Mucosa of gallbladder (tissue), 1 donor: ENCODE measurements at regions not wholly inside any gene's neighbourhood (a gene's known extent, or its start where the extent isn't known, plus 50 kb on each side); places are given as distances from the start of the nearest gene placed in this dataset.

Source experiments
- DNase-seq: peaks from one replicate; pipeline ENCODE4 v3.0.0-alpha.2; 2020; ENCODE audit warnings: low spot score
- donor health status: DM: no; HTN: no; CAD: no.

GRCh38 chr6:129920103-129920798 is 59.1 kb upstream of the TMEM244 start:
- no peak for DNase-seq

GRCh38 chr6:129911732-129912131 is 50.6 kb upstream of the TMEM244 start:
- DNase-seq, result no peak
